GM21576 (cell line): ENCODE measurements at regions not wholly inside any gene's neighbourhood (a gene's known extent, or its start where the extent isn't known, plus 50 kb on each side); places are given as distances from the start of the nearest gene placed in this dataset.
"Not testable (repeated sequence)": the region's sequence is repeated elsewhere in the genome, so short reads cannot be mapped to it uniquely, and the experiment has no call there.

ENCODE experiments used
- ATAC-seq: cut with Tn5 transposase; IDR thresholded peaks from one replicate; pipeline ENCODE4 v1.9.1; 2021; ENCODE audit warnings: mild to moderate bottlenecking, moderate library complexity; ENCODE audit not compliant: unreplicated experiment

GRCh38 chr4:126544276-126544675, 1088.5 kb upstream of the INTU start:
- no peak for ATAC-seq

- ATAC-seq: not testable (repeated sequence)
These were observed 1086.6 kb upstream of the INTU start for GRCh38 chr4:126546197-126546596.

DNA sequence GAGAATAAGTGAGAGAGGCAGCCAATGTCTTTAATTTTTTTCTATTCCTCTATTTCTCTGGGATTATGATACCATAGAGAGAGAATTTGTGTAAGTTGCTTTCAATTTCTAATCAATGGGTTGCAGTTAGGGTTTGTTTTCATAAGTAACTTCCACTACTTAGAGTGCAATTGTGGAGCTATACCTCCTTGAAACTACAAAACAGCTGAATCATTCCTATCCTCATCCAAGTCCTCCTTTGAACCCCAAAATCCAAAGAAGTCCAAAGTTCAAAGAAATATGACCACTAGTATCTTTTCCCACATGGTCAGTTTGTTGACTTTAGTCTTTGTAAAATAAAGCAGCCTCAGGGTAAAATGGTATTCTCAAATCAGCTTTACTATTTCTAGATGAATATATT, 1085.4 kb upstream of the INTU start:
- no peak for ATAC-seq

GRCh38 chr4:126548890-126549289, 1083.9 kb upstream of the INTU start:
- no peak for ATAC-seq

DNA sequence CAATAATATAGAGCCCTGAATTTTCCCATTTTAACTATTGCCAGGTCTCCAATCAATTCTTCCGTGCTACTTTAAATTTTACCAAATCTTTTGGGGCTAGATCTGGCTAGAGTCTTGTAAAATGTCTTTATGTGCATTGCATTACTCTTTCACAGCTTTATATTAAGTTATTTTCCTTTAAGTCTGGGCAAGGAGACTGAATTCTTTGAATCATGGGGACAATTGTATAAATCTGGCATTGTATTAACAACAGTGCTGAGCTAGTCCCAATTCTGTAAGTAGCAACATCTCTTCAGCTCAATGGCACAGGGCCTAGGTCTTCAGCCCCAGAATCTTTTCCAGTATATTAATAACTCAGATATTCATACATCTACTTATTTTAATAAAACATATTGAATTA, 1080.4 kb upstream of the INTU start:
- no peak for ATAC-seq

- no peak for ATAC-seq
These were observed 1079.5 kb upstream of the INTU start for GRCh38 chr4:126553248-126553647.

DNA sequence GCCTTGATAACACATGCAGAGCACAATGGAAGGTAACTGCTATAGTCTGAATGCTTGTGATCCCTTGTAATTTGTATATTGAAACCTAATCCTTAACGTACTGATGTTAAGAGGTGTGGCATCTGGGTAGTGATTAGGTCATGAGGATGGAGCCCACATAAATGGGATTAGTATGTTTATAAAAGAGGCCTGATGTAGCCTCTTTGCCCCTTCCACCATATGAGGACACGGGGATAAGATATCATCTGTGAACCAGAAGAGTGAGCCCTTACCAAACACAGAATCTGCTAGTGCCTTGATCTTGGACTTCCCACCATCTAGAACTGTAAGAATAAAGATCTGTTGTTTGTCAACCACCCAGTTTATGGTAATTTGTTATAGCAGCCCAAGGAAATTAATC, 1074.2 kb upstream of the INTU start:
- no peak for ATAC-seq

- no peak for ATAC-seq
These were observed 1072.8 kb upstream of the INTU start for GRCh38 chr4:126559961-126560360.

GRCh38 chr4:126560794-126561193, 1072.0 kb upstream of the INTU start:
- no peak for ATAC-seq

DNA sequence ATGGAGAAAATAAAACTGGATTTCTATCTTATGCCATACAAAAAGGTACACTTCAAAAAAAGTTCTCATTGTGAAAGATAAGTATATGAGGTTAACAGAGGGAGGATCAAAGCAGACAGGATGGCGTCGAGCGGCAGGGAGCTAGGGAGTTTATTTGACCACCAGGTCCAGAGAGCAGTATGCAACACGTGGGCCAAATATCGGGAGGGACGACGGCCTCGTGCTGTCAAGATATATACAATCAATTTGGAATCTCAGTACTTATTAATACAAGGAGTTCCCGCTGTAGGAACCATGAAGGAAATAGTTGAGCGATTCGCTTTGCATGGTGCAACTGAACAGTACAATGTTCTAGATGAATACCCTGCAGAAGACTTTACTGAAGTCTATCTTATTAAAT, 1069.4 kb upstream of the INTU start:
- no peak for ATAC-seq

DNA sequence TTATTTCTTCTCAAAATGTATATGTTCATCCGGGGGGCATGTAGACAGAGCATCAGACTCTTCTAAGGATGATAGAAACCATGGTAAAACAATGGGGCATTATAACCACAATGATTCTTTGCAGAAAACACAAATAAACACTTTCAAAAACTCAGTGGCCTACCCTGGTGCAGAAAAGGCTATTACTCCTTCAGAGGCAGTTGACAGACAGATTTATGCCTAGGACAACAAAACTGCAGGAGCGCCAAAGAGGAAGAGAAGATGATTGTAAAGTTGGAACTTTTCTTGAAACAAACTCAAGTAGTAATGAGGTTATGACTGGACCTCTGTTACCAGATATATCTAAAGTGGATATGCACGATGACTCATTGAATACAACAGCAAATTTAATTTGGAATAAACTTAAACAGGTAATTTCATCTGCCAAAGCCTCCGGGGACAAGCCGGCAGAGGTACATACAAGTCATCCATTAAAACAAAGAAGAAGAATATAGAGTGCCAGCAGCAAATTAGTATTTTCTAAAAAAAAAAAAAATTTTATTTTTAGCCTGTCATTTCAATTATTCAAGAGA, 1068.4 kb upstream of the INTU start:
- ATAC-seq: no peak

DNA sequence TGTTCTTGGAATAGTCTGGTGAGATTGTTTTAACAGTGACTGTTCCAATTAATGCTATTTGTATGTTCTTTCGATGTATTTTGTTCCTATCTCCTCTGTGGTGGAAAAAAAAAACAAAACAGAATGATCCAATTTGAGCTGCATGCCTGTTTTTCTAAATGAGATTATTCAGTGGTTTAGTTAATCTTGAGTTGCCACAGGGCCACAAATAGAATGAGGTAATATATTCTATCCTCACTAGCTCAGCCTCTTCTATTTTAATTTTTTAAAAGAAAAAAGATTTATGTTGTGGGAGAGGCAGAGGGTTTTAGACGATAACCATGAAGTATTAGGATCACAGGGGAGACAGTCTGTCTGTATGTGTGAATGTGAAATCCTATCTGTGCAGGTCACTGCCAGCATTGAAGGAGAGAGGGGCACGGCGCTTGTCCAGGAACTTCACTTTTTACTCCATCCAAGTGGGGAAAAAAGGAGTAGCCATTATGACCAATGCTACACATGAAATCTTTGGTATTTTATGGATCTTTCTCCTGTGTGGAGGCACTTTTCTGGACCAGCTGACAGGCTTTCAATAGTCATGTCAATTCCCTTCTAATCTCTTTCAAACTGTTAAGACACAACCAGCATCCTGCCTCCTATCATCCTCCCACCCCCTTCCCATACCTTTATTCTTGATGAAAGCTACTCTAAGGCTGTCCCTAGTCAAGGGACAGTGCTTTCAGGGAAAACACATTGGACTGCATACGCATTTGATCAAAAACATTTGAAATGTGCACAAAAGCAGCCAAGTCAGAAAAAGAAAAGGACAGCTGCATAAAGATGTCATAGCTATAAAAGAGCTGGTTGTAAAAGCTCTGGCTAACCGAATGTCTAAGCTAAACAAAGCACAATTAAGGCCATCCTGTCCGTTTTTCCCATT, 1063.8 kb upstream of the INTU start:
- no peak for ATAC-seq

GRCh38 chr4:126572264-126572663, 1060.5 kb upstream of the INTU start:
- no peak for ATAC-seq

- ATAC-seq: no peak
These were observed 1050.0 kb upstream of the INTU start for GRCh38 chr4:126582737-126583136.

DNA sequence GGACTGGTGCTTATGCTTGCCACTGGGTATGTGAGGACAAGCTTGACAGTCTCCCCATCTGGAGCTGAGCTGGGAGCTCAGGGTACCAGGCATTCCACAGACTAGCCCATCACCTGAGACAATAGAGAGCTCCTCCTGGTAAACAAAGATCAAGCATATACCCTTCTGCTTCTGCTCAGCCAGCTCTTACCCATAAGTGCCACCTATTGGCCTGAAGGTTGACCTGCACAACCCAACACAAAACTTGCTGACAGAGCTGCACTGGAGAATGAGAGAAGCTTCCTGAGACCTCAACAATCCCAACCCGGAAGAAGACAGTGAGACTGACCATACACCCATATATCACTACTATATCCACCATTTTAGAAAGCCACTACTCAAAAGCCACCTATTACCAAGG, 1049.2 kb upstream of the INTU start:
- ATAC-seq: no peak

DNA sequence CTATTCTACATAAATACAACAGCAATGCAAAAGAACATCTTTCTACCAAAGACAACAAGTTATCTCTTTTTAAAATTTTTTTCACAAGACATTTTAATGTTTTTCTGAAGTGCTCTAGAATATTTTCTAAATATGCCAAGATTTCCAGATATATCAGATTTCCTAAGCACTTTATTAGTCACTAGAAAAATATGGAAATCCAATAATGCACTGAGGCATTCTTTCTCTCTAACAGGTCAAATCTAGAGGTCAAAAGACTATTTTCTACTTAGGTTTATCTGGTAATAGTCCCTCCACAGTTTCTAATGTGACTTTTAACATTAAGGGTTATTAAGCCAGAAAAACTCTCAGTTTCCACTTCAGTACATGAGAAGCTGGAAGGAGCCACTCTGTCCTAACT, 1041.2 kb upstream of the INTU start:
- ATAC-seq: no peak

DNA sequence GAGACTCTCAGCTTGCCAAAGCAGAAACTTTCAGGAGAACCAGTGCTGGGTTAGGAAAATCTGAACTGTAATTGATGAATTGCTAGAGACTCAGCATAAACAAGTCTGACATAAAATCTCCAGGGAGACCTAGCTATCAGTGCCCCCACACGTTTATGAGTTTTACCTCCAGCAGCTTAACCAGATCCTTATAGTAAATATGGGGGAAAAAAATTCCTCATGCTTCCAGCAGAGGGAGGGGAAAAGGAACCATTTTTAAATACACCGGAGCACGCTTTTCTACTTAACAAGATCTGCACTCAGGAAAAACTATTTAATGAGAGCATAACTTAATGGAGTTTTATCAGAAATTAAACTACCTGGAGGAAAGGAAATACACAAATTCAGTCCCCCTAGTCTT, 1040.7 kb upstream of the INTU start:
- ATAC-seq: no peak

- no peak for ATAC-seq
These were observed 1039.1 kb upstream of the INTU start for GRCh38 chr4:126593626-126594025.

- ATAC-seq: no peak
These were observed 1037.1 kb upstream of the INTU start for GRCh38 chr4:126595643-126596042.

GRCh38 chr4:126599746-126600145, 1033.0 kb upstream of the INTU start:
- no peak for ATAC-seq

DNA sequence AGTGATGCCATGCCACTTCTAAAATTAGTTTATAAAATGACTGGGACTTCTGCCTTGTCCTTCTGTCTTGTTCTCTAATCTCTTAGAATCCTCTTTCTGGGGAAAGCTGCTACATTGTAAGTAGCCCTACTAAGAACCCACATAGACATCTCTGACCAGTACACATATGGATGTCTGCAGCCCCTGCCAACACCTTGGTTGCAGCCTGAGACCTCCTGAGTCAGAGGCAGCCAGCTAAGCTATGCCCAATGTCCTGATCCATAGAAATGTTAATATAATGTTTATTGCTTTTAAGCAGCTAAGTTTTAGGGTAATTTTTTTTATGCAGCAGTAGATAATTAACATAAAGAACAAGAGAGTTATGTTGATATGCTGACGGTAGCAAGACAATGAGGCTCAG, 1029.5 kb upstream of the INTU start:
- ATAC-seq: no peak

DNA sequence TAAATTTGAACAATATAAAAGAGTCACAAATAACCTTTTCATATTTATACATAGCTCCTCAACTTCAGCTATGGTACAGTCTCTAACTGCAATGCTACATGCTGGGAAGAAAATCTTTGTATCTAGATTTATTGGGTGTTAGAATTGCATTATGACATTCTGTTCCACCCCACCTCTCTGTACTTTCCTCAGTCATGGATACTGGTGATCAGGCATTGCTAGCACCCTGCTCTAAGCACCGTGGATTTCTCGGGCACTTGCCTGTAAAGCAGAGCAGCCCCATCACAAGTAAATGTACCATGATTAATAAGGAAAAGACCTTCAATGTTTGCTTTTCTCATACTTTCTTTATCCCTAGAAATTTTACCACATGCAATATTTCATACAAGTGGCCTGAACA, 1028.9 kb upstream of the INTU start:
- ATAC-seq: no peak
